SK-N-SH treated with all-trans-retinoic acid at 6 μM for 48 hours (cell line): ENCODE measurements at regions not wholly inside any gene's neighbourhood (a gene's known extent, or its start where the extent isn't known, plus 50 kb on each side); places are given as distances from the start of the nearest gene placed in this dataset.

Source experiments
- ATAC-seq: fragments of 200-7000 bp; cut with Tn5 transposase; 3 replicates; pipeline ENCODE4 v1.9.1; 2020; ENCODE audit warnings: mild to moderate bottlenecking, moderate library complexity
- ARNTL ChIP-seq: fragments of 450-650 bp; formaldehyde crosslinking; IDR thresholded peaks from 2 replicates; pipeline ENCODE4 v1.5.0; 2020; ENCODE audit warnings: low read depth, mild to moderate bottlenecking, moderate library complexity, borderline replicate concordance
- BACH2 ChIP-seq: fragments of 250-450 bp; sonication (Bioruptor Pico); IDR thresholded peaks from 2 replicates; pipeline ENCODE4 v1.9.0; 2021; ENCODE audit warnings: mild to moderate bottlenecking, borderline replicate concordance
- CREB5 ChIP-seq: fragments of 250-450 bp; sonication (Bioruptor Pico); IDR thresholded peaks from 2 replicates; pipeline ENCODE4 v1.5.1; 2020; ENCODE audit warnings: low read depth, mild to moderate bottlenecking, moderate library complexity
- CSDC2 ChIP-seq: fragments of 250-450 bp; sonication (Bioruptor Pico); IDR thresholded peaks from 2 replicates; pipeline ENCODE4 v1.5.0; 2020; ENCODE audit warnings: mild to moderate bottlenecking, moderate library complexity
- CSRNP3 ChIP-seq: fragments of 250-450 bp; sonication (Bioruptor Pico); IDR thresholded peaks from 2 replicates; pipeline ENCODE4 v1.5.1; 2021; ENCODE audit warnings: mild to moderate bottlenecking, moderate library complexity
- ESRRG ChIP-seq: fragments of 250-450 bp; sonication (Bioruptor Pico); IDR thresholded peaks from 2 replicates; pipeline ENCODE4 v1.6.1; 2021; ENCODE audit warnings: mild to moderate bottlenecking
- GLIS3 ChIP-seq: fragments of 250-450 bp; sonication (Bioruptor Pico); IDR thresholded peaks from 2 replicates; pipeline ENCODE4 v1.5.0; 2020; ENCODE audit warnings: mild to moderate bottlenecking, moderate library complexity
- ISL1 ChIP-seq: fragments of 250-450 bp; sonication (Bioruptor Pico); IDR thresholded peaks from 2 replicates; pipeline ENCODE4 v2.1.2; 2022; ENCODE audit warnings: mild to moderate bottlenecking, moderate library complexity
- PATZ1 ChIP-seq: fragments of 250-450 bp; sonication (Bioruptor Pico); IDR thresholded peaks from 2 replicates; pipeline ENCODE4 v1.8.0; 2020; ENCODE audit warnings: mild to moderate bottlenecking, moderate library complexity, borderline replicate concordance
- POU6F1 ChIP-seq: fragments of 250-450 bp; sonication (Bioruptor Pico); IDR thresholded peaks from 2 replicates; pipeline ENCODE4 v1.8.0; 2021; ENCODE audit warnings: low read depth, mild to moderate bottlenecking, moderate library complexity, borderline replicate concordance
- PPARA ChIP-seq: fragments of 250-450 bp; sonication (Bioruptor Pico); IDR thresholded peaks from 2 replicates; pipeline ENCODE4 v1.5.0; 2020; ENCODE audit warnings: mild to moderate bottlenecking, borderline replicate concordance
- RARB ChIP-seq: fragments of 250-450 bp; sonication (Bioruptor Pico); IDR thresholded peaks from 2 replicates; pipeline ENCODE4 v1.8.0; 2021; ENCODE audit warnings: mild to moderate bottlenecking, moderate library complexity
- SNAI2 ChIP-seq: fragments of 250-450 bp; sonication (Bioruptor Pico); IDR thresholded peaks from 2 replicates; pipeline ENCODE4 v1.5.0; 2020; ENCODE audit warnings: mild to moderate bottlenecking, moderate library complexity
- TCF4 ChIP-seq: fragments of 250-450 bp; sonication (Bioruptor Pico); IDR thresholded peaks from 2 replicates; pipeline ENCODE4 v1.8.0; 2021; ENCODE audit warnings: mild to moderate bottlenecking, moderate library complexity, borderline replicate concordance
- TOX ChIP-seq: fragments of 250-450 bp; sonication (Bioruptor Pico); IDR thresholded peaks from 2 replicates; pipeline ENCODE4 v1.8.0; 2021; ENCODE audit warnings: mild to moderate bottlenecking, moderate library complexity, borderline replicate concordance
- TSHZ2 ChIP-seq: fragments of 250-450 bp; sonication (Bioruptor Pico); IDR thresholded peaks from 2 replicates; pipeline ENCODE4 v1.5.0; 2020; ENCODE audit warnings: mild to moderate bottlenecking, moderate library complexity
- ZC3H10 ChIP-seq: fragments of 250-450 bp; sonication (Bioruptor Pico); IDR thresholded peaks from 2 replicates; pipeline ENCODE4 v1.5.1; 2021; ENCODE audit warnings: mild to moderate bottlenecking, moderate library complexity
- ZFP30 ChIP-seq: fragments of 450-650 bp; formaldehyde crosslinking; IDR thresholded peaks from 2 replicates; pipeline ENCODE4 v1.5.0; 2022; ENCODE audit warnings: mild to moderate bottlenecking, moderate library complexity
- ZNF565 ChIP-seq: fragments of 450-650 bp; formaldehyde crosslinking; conservative IDR thresholded peaks from 2 replicates; pipeline ENCODE4 v1.5.0; 2020; ENCODE audit warnings: low read depth, mild to moderate bottlenecking, moderate library complexity
- ZNF70 ChIP-seq: fragments of 450-650 bp; formaldehyde crosslinking; IDR thresholded peaks from 2 replicates; pipeline ENCODE4 v1.5.0; 2020; ENCODE audit warnings: mild to moderate bottlenecking, moderate library complexity
- ZNF8 ChIP-seq: fragments of 450-650 bp; formaldehyde crosslinking; IDR thresholded peaks from 2 replicates; pipeline ENCODE4 v1.5.0; 2020; ENCODE audit warnings: mild to moderate bottlenecking, moderate library complexity

GRCh38 chr4:123954220-123954619 is 557.6 kb downstream of the SPRY1 start:
- no peak for ATAC-seq
- no peak for TF ChIP-seq ZNF8 (CRISPR knock-in tag)
- TF ChIP-seq TSHZ2 (CRISPR knock-in tag): no peak
- no peak for TF ChIP-seq RARB
- TF ChIP-seq POU6F1: no peak
- TF ChIP-seq ZFP30 (CRISPR knock-in tag): no peak
- no peak for TF ChIP-seq ESRRG (CRISPR knock-in tag)
- TF ChIP-seq ARNTL (CRISPR knock-in tag): no peak
- TF ChIP-seq CSDC2 (CRISPR knock-in tag): no peak
- TF ChIP-seq SNAI2 (CRISPR knock-in tag): no peak
- no peak for TF ChIP-seq CSRNP3 (CRISPR knock-in tag)
- TF ChIP-seq TCF4 (CRISPR knock-in tag): no peak
- TF ChIP-seq, all 23 proteins: peak for 0

GRCh38 chr4:123955167-123955800 is 558.7 kb downstream of the SPRY1 start:
- ATAC-seq: no peak
- TF ChIP-seq ZFP30 (CRISPR knock-in tag) (no peak), ZNF70 (CRISPR knock-in tag) (no peak), ZC3H10 (CRISPR knock-in tag) (no peak)

- no peak for ATAC-seq
Measured at GRCh38 chr4:123956204-123956603, 559.6 kb downstream of the SPRY1 start.

More at GRCh38 chr4:123956204-123956603, 559.6 kb downstream of the SPRY1 start:
- TF ChIP-seq ISL1 (CRISPR knock-in tag) (no peak), PPARA (no peak), ZFP30 (CRISPR knock-in tag) (no peak), SNAI2 (CRISPR knock-in tag) (no peak), TCF4 (CRISPR knock-in tag) (no peak), ARNTL (CRISPR knock-in tag) (no peak), CSDC2 (CRISPR knock-in tag) (no peak), ZNF565 (CRISPR knock-in tag) (no peak), RARB (no peak), ZNF8 (CRISPR knock-in tag) (no peak), BACH2 (CRISPR knock-in tag) (no peak), PATZ1 (CRISPR knock-in tag) (no peak), POU6F1 (no peak), ESRRG (CRISPR knock-in tag) (no peak), TOX (CRISPR knock-in tag) (no peak), CREB5 (no peak), GLIS3 (CRISPR knock-in tag) (no peak), ZC3H10 (CRISPR knock-in tag) (no peak)
